Sigmoid colon (tissue), 6 donors: ENCODE measurements at regions not wholly inside any gene's neighbourhood (a gene's known extent, or its start where the extent isn't known, plus 50 kb on each side); places are given as distances from the start of the nearest gene placed in this dataset.
A peak's percentile ranks its signal among the peaks of the same experiment; 100 is the strongest.

Experiments used
- DNase-seq: peaks from one replicate; pipeline ENCODE4 v3.0.0-alpha.2; 2019
- H3K27ac ChIP-seq, 4 donors: fragments of 200-600 bp; sonication (generic); one replicate each; pipeline ENCODE4 v1.5.1; 2016 to 2019; ENCODE audit warnings: mild to moderate bottlenecking in 1 of 4
- H3K27me3 ChIP-seq, 3 donors: fragments of 200-600 bp; sonication (generic); one replicate each; pipeline ENCODE4 v1.5.1; 2019; ENCODE audit warnings: mild to moderate bottlenecking in 1 of 3
- H3K36me3 ChIP-seq, 4 donors: fragments of 200-600 bp; sonication (generic); one replicate each; pipeline ENCODE4 v1.5.1; 2016 to 2019
- H3K4me1 ChIP-seq, 4 donors: fragments of 200-600 bp; sonication (generic); one replicate each; pipeline ENCODE4 v1.5.1; 2017 to 2019
- H3K4me3 ChIP-seq, 4 donors: fragments of 200-600 bp; sonication (generic); one replicate each; pipeline ENCODE4 v1.5.1; 2017 to 2019; ENCODE audit warnings: mild to moderate bottlenecking in 2 of 4, moderate library complexity in 1 of 4
- H3K9me3 ChIP-seq, 4 donors: fragments of 200-600 bp in 3 of 4; sonication (generic) in 3 of 4; one replicate each; pipeline versions ENCODE4 v1.5.1 to v1.6.1; 2013 to 2019
- CTCF ChIP-seq, 4 experiments: fragments of 450-650 bp in 3 of 4; fragments of 200-600 bp in 1 of 4; IDR thresholded peaks; one replicate each; pipeline ENCODE4 v1.5.1; 2016 to 2019; ENCODE audit warnings: antibody characterized with exemption in 4 of 4, mild to moderate bottlenecking in 3 of 4, moderate library complexity in 2 of 4
- EP300 ChIP-seq, 4 donors: sonication (generic); formaldehyde crosslinking; IDR thresholded peaks; one replicate each; pipeline ENCODE4 v1.6.1; 2017; ENCODE audit warnings: antibody characterized with exemption in 4 of 4
- POLR2A ChIP-seq, 2 donors: fragments of 450-650 bp; IDR thresholded peaks; one replicate each; pipeline ENCODE4 v1.6.1; 2016; ENCODE audit warnings: antibody characterized with exemption in 2 of 2, mild to moderate bottlenecking in 2 of 2, moderate library complexity in 2 of 2
- POLR2AphosphoS5 ChIP-seq, 4 donors: sonication (generic); formaldehyde crosslinking; IDR thresholded peaks; one replicate each; pipeline ENCODE4 v1.6.1; 2017; ENCODE audit warnings: antibody characterized with exemption in 4 of 4
- whole genome bisulfite sequencing, 2 donors: extraction: QIAGEN DNeasy Blood & Tissue Kit; methylation state at CpG; one replicate each; pipeline ENCODE4 v1.1.7; 2013; 5-methylcytosine and 5-hydroxymethylcytosine counted together
- intact Hi-C: fragments of 100-400 bp; cut with DNase I; formaldehyde crosslinking; loops from one replicate; pipeline ENCODE4 v1.15.1; 2023
- donor health status: healthy with polysubstance abuse.
- donor health status: healthy.

- WGBS, 2 donors, result 55 to 75% methylated on average over 7 of the region's 7 CpGs
- intact Hi-C loops, result no loop called here
- peaks cover 0 to 8% (median 0%) of the 10 kb centered on the region in 4 donors for H3K9me3 ChIP-seq
- H3K36me3 ChIP-seq, result no peaks in the 10 kb centered on the region
- no peak overlapping the region for H3K4me3 ChIP-seq
- TF ChIP-seq POLR2AphosphoS5 (IDR thresholded peaks at IDR 0.05) (no peak), POLR2A (IDR thresholded peaks at IDR 0.05) (no peak), EP300 (IDR thresholded peaks at IDR 0.05) (no peak), CTCF (IDR thresholded peaks at IDR 0.05) (no peak)
- H3K27ac ChIP-seq, result no peak overlapping the region
- H3K27me3 ChIP-seq, result no peaks in the 10 kb centered on the region
- no peak for DNase-seq
- H3K4me1 ChIP-seq, result peaks cover 0 to 20% (median 15%) of the 10 kb centered on the region in 4 donors
Observed at GRCh38 chr18:75656035-75656434, 228.5 kb upstream of the SMIM21 start.

GRCh38 chr18:75654851-75655751 is 227.6 kb upstream of the SMIM21 start:
- intact Hi-C loops, result no loop called here
- H3K36me3 ChIP-seq, result no peaks in the 10 kb centered on the region
- TF ChIP-seq POLR2AphosphoS5 (IDR thresholded peaks at IDR 0.05), result no peak
- no peaks in the 10 kb centered on the region for H3K9me3 ChIP-seq
- DNase-seq, result no peak
- WGBS, 2 donors, result 61 to 73% methylated on average over 10 of the region's 10 CpGs
- H3K4me1 ChIP-seq, result peaks cover 0 to 20% (median 15%) of the 10 kb centered on the region in 4 donors
- H3K4me3 ChIP-seq, result no peak overlapping the region
- H3K27ac ChIP-seq, result peak overlapping the region in 3 of 4 donors; percentile 39 to 56 (median 55)
- H3K27me3 ChIP-seq, result no peaks in the 10 kb centered on the region

- intact Hi-C loops, result no loop called here
- peaks cover 0 to 20% (median 15%) of the 10 kb centered on the region in 4 donors for H3K4me1 ChIP-seq
- no peaks in the 10 kb centered on the region for H3K9me3 ChIP-seq
- H3K4me3 ChIP-seq, result no peak overlapping the region
- no peak for TF ChIP-seq POLR2A (IDR thresholded peaks at IDR 0.05)
- TF ChIP-seq CTCF (IDR thresholded peaks at IDR 0.05), result no peak
- no peak for TF ChIP-seq EP300 (IDR thresholded peaks at IDR 0.05)
- no peak for TF ChIP-seq POLR2AphosphoS5 (IDR thresholded peaks at IDR 0.05)
- no peak for DNase-seq
- peak overlapping the region in 3 of 4 donors; percentile 39 to 56 (median 55) for H3K27ac ChIP-seq
- WGBS, 2 donors, result 91 to 92% methylated on average over 6 of the region's 6 CpGs
- no peaks in the 10 kb centered on the region for H3K27me3 ChIP-seq
- H3K36me3 ChIP-seq, result no peaks in the 10 kb centered on the region
Observed at GRCh38 chr18:75654386-75654785, 226.9 kb upstream of the SMIM21 start.

GRCh38 chr18:75652528-75652927 is 225.0 kb upstream of the SMIM21 start:
- TF ChIP-seq CTCF (IDR thresholded peaks at IDR 0.05), result no peak
- TF ChIP-seq EP300 (IDR thresholded peaks at IDR 0.05), result no peak
- no peak for TF ChIP-seq POLR2A (IDR thresholded peaks at IDR 0.05)
- TF ChIP-seq POLR2AphosphoS5 (IDR thresholded peaks at IDR 0.05), result no peak
- H3K9me3 ChIP-seq, result no peaks in the 10 kb centered on the region
- no peak for DNase-seq
- peaks cover 0 to 29% (median 20%) of the 10 kb centered on the region in 4 donors for H3K4me1 ChIP-seq
- intact Hi-C loops, result no loop called here
- H3K27ac ChIP-seq, result no peak overlapping the region
- no peak overlapping the region for H3K4me3 ChIP-seq
- 82 to 84% methylated on average over 2 of the region's 2 CpGs for WGBS, 2 donors
- H3K27me3 ChIP-seq, result no peaks in the 10 kb centered on the region
- H3K36me3 ChIP-seq, result no peaks in the 10 kb centered on the region

- Histone ChIP-seq H3K36me3 (no peaks in the 10 kb centered on the region), H3K27me3 (no peaks in the 10 kb centered on the region), H3K27ac (no peak overlapping the region), H3K4me1 (peaks cover 0 to 24% (median 20%) of the 10 kb centered on the region in 4 donors), H3K4me3 (no peak overlapping the region), H3K9me3 (no peaks in the 10 kb centered on the region)
- intact Hi-C loops, result loop anchor here (10.0 kb wide), 1 partner anchor 160 kb away; no protein-coding TSS in a partner anchor
- 94 to 97% methylated on average over 6 of the region's 6 CpGs for WGBS, 2 donors
- DNase-seq, result no peak
- TF ChIP-seq POLR2AphosphoS5 (IDR thresholded peaks at IDR 0.05) (no peak), POLR2A (IDR thresholded peaks at IDR 0.05) (no peak), CTCF (IDR thresholded peaks at IDR 0.05) (no peak), EP300 (IDR thresholded peaks at IDR 0.05) (no peak)
Observed at GRCh38 chr18:75644871-75645270, 217.4 kb upstream of the SMIM21 start.
